Breast epithelium (tissue), 4 donors: ENCODE measurements at regions not wholly inside any gene's neighbourhood (a gene's known extent, or its start where the extent isn't known, plus 50 kb on each side); places are given as distances from the start of the nearest gene placed in this dataset.

Experiments
- DNase-seq, 2 donors: peaks; one replicate each; pipeline ENCODE4 v3.0.0-alpha.2; 2019; ENCODE audit warnings: low spot score in 2 of 2
- H3K27ac ChIP-seq, 2 donors: fragments of 200-600 bp; sonication (generic) in 1 of 2; one replicate each; pipeline ENCODE4 v1.5.1; 2016 to 2019; ENCODE audit warnings: mild to moderate bottlenecking in 1 of 2
- H3K27me3 ChIP-seq, 2 donors: fragments of 200-600 bp; sonication (generic) in 1 of 2; one replicate each; pipeline versions ENCODE4 v1.5.1 to v1.6.0; 2017 to 2019; ENCODE audit warnings: control low read depth in 1 of 2, mild to moderate bottlenecking in 1 of 2
- H3K36me3 ChIP-seq: fragments of 200-600 bp; one replicate; pipeline ENCODE4 v1.5.1; 2019
- H3K4me1 ChIP-seq, 2 donors: fragments of 200-600 bp; sonication (generic); one replicate each; pipeline ENCODE4 v1.5.1; 2016 to 2019; ENCODE audit warnings: control low read depth in 1 of 2
- H3K4me3 ChIP-seq, 3 donors: fragments of 200-600 bp; sonication (generic); 1 replicate in 2 of 3; 2 replicates in 1 of 3; pipeline ENCODE4 v1.5.1; 2016 to 2019; ENCODE audit warnings: mild to moderate bottlenecking in 3 of 3, moderate library complexity in 2 of 3
- H3K9me3 ChIP-seq, 2 donors: fragments of 200-600 bp; sonication (generic) in 1 of 2; one replicate each; pipeline ENCODE4 v1.5.1; 2016 to 2019; ENCODE audit warnings: control low read depth in 1 of 2
- CTCF ChIP-seq, 3 donors: fragments of 450-650 bp; IDR thresholded peaks; one replicate each; pipeline ENCODE4 v1.5.1; 2016 to 2017; ENCODE audit warnings: antibody characterized with exemption in 3 of 3, mild to moderate bottlenecking in 3 of 3, moderate library complexity in 3 of 3
- POLR2A ChIP-seq: fragments of 450-650 bp; IDR thresholded peaks from one replicate; pipeline ENCODE4 v1.6.1; 2016; ENCODE audit warnings: antibody characterized with exemption, mild to moderate bottlenecking, moderate library complexity
- POLR2AphosphoS5 ChIP-seq, 3 donors: sonication (generic); formaldehyde crosslinking; IDR thresholded peaks; one replicate each; pipeline ENCODE4 v1.6.1; 2017; ENCODE audit warnings: antibody characterized with exemption in 3 of 3
- intact Hi-C: fragments of 100-400 bp; cut with DNase I; formaldehyde crosslinking; loops from one replicate; pipeline ENCODE4 v1.15.1; 2023; ENCODE audit warnings: low total_unique reads

GRCh38 chr9:84567805-84568204, 101.7 kb upstream of the NTRK2 start:
- intact Hi-C loops, result no loop called here
- Histone ChIP-seq H3K4me1 (no peaks in the 10 kb centered on the region), H3K36me3 (no peaks in the 10 kb centered on the region), H3K27me3 (no peaks in the 10 kb centered on the region), H3K9me3 (no peaks in the 10 kb centered on the region), H3K27ac (no peak overlapping the region), H3K4me3 (no peak overlapping the region)
- no peak for TF ChIP-seq POLR2A
- TF ChIP-seq CTCF (IDR thresholded peaks at IDR 0.05), result no peak
- TF ChIP-seq POLR2AphosphoS5 (IDR thresholded peaks at IDR 0.05), result no peak
- DNase-seq, result no peak

GRCh38 chr9:84570482-84571154, 98.9 kb upstream of the NTRK2 start:
- H3K27ac ChIP-seq, result no peak overlapping the region
- no peak overlapping the region for H3K4me3 ChIP-seq
- no peaks in the 10 kb centered on the region for H3K9me3 ChIP-seq
- no peaks in the 10 kb centered on the region for H3K36me3 ChIP-seq
- intact Hi-C loops, result no loop called here
- DNase-seq, result no peak
- H3K4me1 ChIP-seq, result no peaks in the 10 kb centered on the region
- TF ChIP-seq CTCF (IDR thresholded peaks at IDR 0.05) (no peak), POLR2AphosphoS5 (IDR thresholded peaks at IDR 0.05) (no peak), POLR2A (no peak)
- H3K27me3 ChIP-seq, result no peaks in the 10 kb centered on the region

GRCh38 chr9:84573083-84573482, 96.4 kb upstream of the NTRK2 start:
- H3K36me3 ChIP-seq, result no peaks in the 10 kb centered on the region
- H3K27me3 ChIP-seq, result no peaks in the 10 kb centered on the region
- DNase-seq, result no peak
- H3K9me3 ChIP-seq, result no peaks in the 10 kb centered on the region
- intact Hi-C loops, result no loop called here
- no peak overlapping the region for H3K27ac ChIP-seq
- no peak overlapping the region for H3K4me3 ChIP-seq
- TF ChIP-seq CTCF (IDR thresholded peaks at IDR 0.05) (no peak), POLR2A (no peak), POLR2AphosphoS5 (IDR thresholded peaks at IDR 0.05) (no peak)
- H3K4me1 ChIP-seq, result no peaks in the 10 kb centered on the region

GRCh38 chr9:84575705-84576104, 93.8 kb upstream of the NTRK2 start:
- Histone ChIP-seq H3K36me3 (no peaks in the 10 kb centered on the region), H3K4me3 (no peak overlapping the region), H3K27ac (no peak overlapping the region), H3K4me1 (no peaks in the 10 kb centered on the region), H3K27me3 (no peaks in the 10 kb centered on the region), H3K9me3 (no peaks in the 10 kb centered on the region)
- DNase-seq, result no peak
- intact Hi-C loops, result no loop called here
- no peak for TF ChIP-seq POLR2A
- no peak for TF ChIP-seq POLR2AphosphoS5 (IDR thresholded peaks at IDR 0.05)
- no peak for TF ChIP-seq CTCF (IDR thresholded peaks at IDR 0.05)

- Histone ChIP-seq H3K9me3 (no peaks in the 10 kb centered on the region), H3K4me3 (no peak overlapping the region), H3K36me3 (no peaks in the 10 kb centered on the region), H3K4me1 (no peaks in the 10 kb centered on the region), H3K27ac (no peak overlapping the region), H3K27me3 (no peaks in the 10 kb centered on the region)
- intact Hi-C loops, result no loop called here
- TF ChIP-seq POLR2AphosphoS5 (IDR thresholded peaks at IDR 0.05) (no peak), CTCF (IDR thresholded peaks at IDR 0.05) (no peak), POLR2A (no peak)
- DNase-seq, result no peak
Observed at GRCh38 chr9:84583866-84584265, 85.7 kb upstream of the NTRK2 start.
